Adrenal gland (tissue), 9 donors: ENCODE measurements at regions not wholly inside any gene's neighbourhood (a gene's known extent, or its start where the extent isn't known, plus 50 kb on each side); places are given as distances from the start of the nearest gene placed in this dataset.

ENCODE experiments used
- DNase-seq, 7 donors: peaks; one replicate each; pipeline ENCODE4 v3.0.0-alpha.2; 2019 to 2020
- H3K27ac ChIP-seq, 5 donors: fragments of 200-600 bp; sonication (generic) in 4 of 5; 1 replicate in 3 of 5; 2 replicates in 2 of 5; pipeline versions ENCODE4 v1.5.1 to v1.8.0; 2016 to 2020; ENCODE audit warnings: mild to moderate bottlenecking in 1 of 5
- H3K27me3 ChIP-seq: fragments of 200-600 bp; 2 replicates; pipeline ENCODE4 v1.8.0; 2021
- H3K36me3 ChIP-seq, 2 donors: fragments of 200-600 bp; replicated peaks in 1 of 2; 1 replicate in 1 of 2; 2 replicates in 1 of 2; pipeline versions ENCODE4 v1.5.1 to v1.8.0; 2018 to 2022
- H3K4me1 ChIP-seq, 2 donors: fragments of 200-600 bp; replicated peaks in 1 of 2; 1 replicate in 1 of 2; 2 replicates in 1 of 2; pipeline versions ENCODE4 v1.5.1 to v1.8.0; 2018 to 2021
- H3K4me3 ChIP-seq, 4 donors: fragments of 200-600 bp; sonication (generic) in 3 of 4; one replicate each; pipeline ENCODE4 v1.5.1; 2016 to 2018
- H3K9me3 ChIP-seq, 3 donors: fragments of 200-600 bp; sonication (generic) in 1 of 3; replicated peaks in 1 of 3; 1 replicate in 2 of 3; 2 replicates in 1 of 3; pipeline versions ENCODE4 v1.5.1 to v1.8.0; 2016 to 2021
- CTCF ChIP-seq, 6 experiments: fragments of 450-650 bp in 4 of 6; fragments of 200-600 bp in 2 of 6; sonication (generic) in 1 of 6; IDR thresholded peaks; 1 replicate in 5 of 6; 2 replicates in 1 of 6; pipeline versions ENCODE4 v1.5.1 to v1.8.0; 2016 to 2021; ENCODE audit warnings: antibody characterized with exemption in 6 of 6, mild to moderate bottlenecking in 2 of 6, moderate library complexity in 1 of 6
- POLR2A ChIP-seq, 2 donors: fragments of 450-650 bp; IDR thresholded peaks; one replicate each; pipeline ENCODE4 v1.6.1; 2017; ENCODE audit warnings: antibody characterized with exemption in 2 of 2, mild to moderate bottlenecking in 2 of 2, moderate library complexity in 1 of 2
- WGBS, 4 donors: extraction: QIAGEN DNeasy Blood & Tissue Kit in 2 of 4; methylation state at CpG; one replicate each; pipeline versions ENCODE4 v1.1.5 to v1.1.7; 2013 to 2017; 5-methylcytosine and 5-hydroxymethylcytosine counted together
- intact Hi-C, 2 donors: fragments of 100-400 bp; cut with DNase I; formaldehyde crosslinking; loops; one replicate each; pipeline versions ENCODE4 v1.14.1 to v1.15.0; 2022 to 2023
- donor health status: healthy with polysubstance abuse.
- donor health status: Bipolar disorder and iron deficiency.
- donor health status: DM: yes; HTN: yes; CAD: no.
- donor health status: DM: no; HTN: no; CAD: no.
- donor health status: DM: no; HTN: no; CAD: no.

GRCh38 chr3:27591312-27592210, 107.4 kb upstream of the SLC4A7 start:
- peaks cover 14 to 38% of the 10 kb centered on the region in 2 donors for H3K4me1 ChIP-seq
- no peaks in the 10 kb centered on the region for H3K27me3 ChIP-seq
- H3K36me3 ChIP-seq, result no peaks in the 10 kb centered on the region
- no peak for TF ChIP-seq POLR2A (IDR thresholded peaks at IDR 0.05)
- no peak for TF ChIP-seq CTCF (IDR thresholded peaks at IDR 0.05)
- H3K4me3 ChIP-seq, result no peak overlapping the region
- H3K27ac ChIP-seq, result peak overlapping the region; percentile 16 to 82 (median 67)
- intact Hi-C loops, result no loop called here
- DNase-seq, result peak in 5 of 7 donors; percentile 17 to 56 (median 19)
- no peaks in the 10 kb centered on the region for H3K9me3 ChIP-seq
- 23 to 28% (median 26%) methylated on average over 7 of the region's 7 CpGs for WGBS, 4 donors

- Histone ChIP-seq H3K4me1 (peaks cover 14 to 36% of the 10 kb centered on the region in 2 donors), H3K27ac (peak overlapping the region; percentile 16 to 82 (median 67)), H3K36me3 (no peaks in the 10 kb centered on the region), H3K27me3 (no peaks in the 10 kb centered on the region), H3K9me3 (no peaks in the 10 kb centered on the region), H3K4me3 (no peak overlapping the region)
- intact Hi-C loops, result no loop called here
- TF ChIP-seq POLR2A (IDR thresholded peaks at IDR 0.05) (no peak), CTCF (IDR thresholded peaks at IDR 0.05) (no peak)
- whole genome bisulfite sequencing, 4 donors, result 7 to 11% (median 9%) methylated on average over 5 of the region's 5 CpGs
- DNase-seq, result peak in 2 of 7 donors; percentile 16 to 18
Measured at GRCh38 chr3:27590437-27591298, 106.5 kb upstream of the SLC4A7 start.

GRCh38 chr3:27589795-27590194, 105.6 kb upstream of the SLC4A7 start:
- Histone ChIP-seq H3K27me3 (no peaks in the 10 kb centered on the region), H3K4me1 (peaks cover 14 to 36% of the 10 kb centered on the region in 2 donors), H3K27ac (peak overlapping the region in 2 of 5 donors; percentile 21 to 64), H3K9me3 (no peaks in the 10 kb centered on the region), H3K4me3 (no peak overlapping the region), H3K36me3 (no peaks in the 10 kb centered on the region)
- intact Hi-C loops, result no loop called here
- WGBS, 4 donors, result 71 to 86% (median 79%) methylated on average over 1 of the region's 1 CpG
- no peak for DNase-seq
- no peak for TF ChIP-seq CTCF (IDR thresholded peaks at IDR 0.05)
- no peak for TF ChIP-seq POLR2A (IDR thresholded peaks at IDR 0.05)

- Histone ChIP-seq H3K4me3 (no peak overlapping the region), H3K27ac (no peak overlapping the region), H3K27me3 (no peaks in the 10 kb centered on the region), H3K36me3 (no peaks in the 10 kb centered on the region), H3K9me3 (no peaks in the 10 kb centered on the region), H3K4me1 (peaks cover 0 to 9% of the 10 kb centered on the region in 2 donors)
- 69 to 96% (median 75%) methylated on average over 3 of the region's 3 CpGs for WGBS, 4 donors
- TF ChIP-seq CTCF (IDR thresholded peaks at IDR 0.05) (no peak), POLR2A (IDR thresholded peaks at IDR 0.05) (no peak)
- DNase-seq, result no peak
- intact Hi-C loops, result no loop called here
Measured at GRCh38 chr3:27585429-27585828, 101.2 kb upstream of the SLC4A7 start.
